HG03432 (cell line): ENCODE measurements at regions not wholly inside any gene's neighbourhood (a gene's known extent, or its start where the extent isn't known, plus 50 kb on each side); places are given as distances from the start of the nearest gene placed in this dataset.

Source experiments
- ATAC-seq: cut with Tn5 transposase; IDR thresholded peaks from one replicate; pipeline ENCODE4 v1.9.1; 2021; ENCODE audit warnings: mild to moderate bottlenecking, moderate library complexity; ENCODE audit not compliant: unreplicated experiment

GRCh38 chr5:173689737-173690360, 73.4 kb upstream of the BOD1 start:
- ATAC-seq: no peak

DNA sequence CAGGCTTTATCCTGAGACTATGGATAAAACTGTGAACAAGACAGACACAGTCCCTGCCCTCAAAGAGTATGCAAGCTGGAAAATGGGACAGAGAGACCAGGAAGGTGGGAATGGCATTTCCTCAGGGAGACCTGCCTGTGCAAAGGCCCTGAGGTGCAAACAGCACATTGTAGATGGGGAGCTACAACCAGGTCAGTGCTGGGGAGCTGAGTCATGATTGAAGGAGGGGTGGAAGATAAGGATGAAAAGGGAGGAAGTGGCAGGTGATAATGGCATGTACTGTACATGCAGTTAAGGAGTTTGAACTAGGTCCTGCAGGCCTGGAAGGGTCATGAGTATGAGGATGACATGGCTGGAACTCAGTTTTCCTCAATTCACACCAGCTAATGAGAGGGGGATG, 75.5 kb upstream of the BOD1 start:
- no peak for ATAC-seq

DNA sequence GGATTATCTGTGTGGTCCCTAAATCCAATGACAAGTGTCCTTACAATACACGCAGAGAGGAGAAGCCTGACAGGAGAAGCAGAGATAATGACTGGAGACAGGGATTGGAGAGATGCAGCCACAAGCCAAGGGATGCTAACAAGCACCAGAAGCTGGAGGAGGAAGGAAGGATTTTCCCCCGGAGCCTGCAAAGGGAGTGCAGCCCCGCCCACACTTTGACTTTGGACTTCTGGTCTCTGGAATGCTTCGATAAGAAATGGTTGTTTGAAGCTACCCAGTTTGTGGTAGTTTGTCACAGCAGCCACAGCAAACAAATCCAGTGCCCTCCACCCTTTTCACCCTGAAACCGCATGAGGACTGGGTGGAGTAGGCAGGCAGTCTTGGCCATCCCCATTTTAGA, 77.2 kb upstream of the BOD1 start:
- no peak for ATAC-seq

- ATAC-seq: no peak
These were observed 79.8 kb upstream of the BOD1 start for GRCh38 chr5:173696216-173696615.

DNA sequence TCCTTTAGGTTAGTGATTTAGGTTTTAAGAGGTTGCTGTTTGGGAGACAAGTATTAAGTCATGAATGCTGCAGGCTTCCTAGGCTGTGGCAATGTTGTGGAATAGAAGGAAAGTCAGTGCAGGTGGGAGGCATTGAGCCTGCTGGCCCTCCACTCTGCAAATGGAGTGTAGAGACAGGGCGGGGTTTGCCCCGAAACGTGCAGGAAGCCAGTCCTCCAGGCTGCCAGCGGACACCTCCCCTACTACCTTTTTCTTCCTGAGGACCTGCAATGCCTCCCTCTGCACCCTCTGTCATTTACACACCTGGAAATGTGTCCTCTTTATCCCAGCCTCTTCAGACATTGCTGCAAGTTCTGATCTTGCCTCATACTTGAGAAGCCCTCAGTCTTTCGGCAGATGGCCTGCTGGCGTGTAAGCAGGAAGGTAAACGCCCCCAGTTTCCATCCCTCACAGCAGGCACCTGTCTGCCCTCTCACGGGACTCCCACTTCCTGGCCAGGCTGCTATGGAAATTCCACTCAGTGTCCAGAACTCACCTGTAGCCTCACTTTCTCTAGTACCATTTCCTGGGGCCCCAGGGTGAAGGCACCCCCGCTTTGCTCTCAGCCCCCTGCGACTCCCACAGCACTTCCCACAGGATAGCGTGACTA, 81.6 kb upstream of the BOD1 start:
- ATAC-seq: no peak

- no peak for ATAC-seq
These were observed 83.5 kb upstream of the BOD1 start for GRCh38 chr5:173699966-173700365.

DNA sequence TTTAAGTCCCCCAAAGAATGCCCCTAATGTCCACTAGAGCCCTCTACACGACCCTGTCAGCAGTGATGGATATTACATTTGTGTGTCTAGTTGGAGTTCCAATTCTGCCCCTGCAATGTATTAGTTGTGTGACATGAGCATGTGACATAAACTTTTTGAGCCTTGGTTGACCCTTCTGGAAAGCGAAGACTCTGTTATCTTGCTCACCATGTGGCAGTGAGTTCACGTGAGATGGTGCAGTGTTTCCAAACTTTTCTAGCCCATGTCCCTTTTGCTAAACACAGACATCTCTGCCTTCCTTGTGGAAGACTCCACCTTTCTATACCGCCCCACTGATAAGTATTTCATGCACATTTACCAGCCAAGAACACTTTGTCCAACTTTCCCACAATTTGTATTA, 87.0 kb upstream of the BOD1 start:
- ATAC-seq: no peak

GRCh38 chr5:173704615-173705511, 88.4 kb upstream of the BOD1 start:
- no peak for ATAC-seq

DNA sequence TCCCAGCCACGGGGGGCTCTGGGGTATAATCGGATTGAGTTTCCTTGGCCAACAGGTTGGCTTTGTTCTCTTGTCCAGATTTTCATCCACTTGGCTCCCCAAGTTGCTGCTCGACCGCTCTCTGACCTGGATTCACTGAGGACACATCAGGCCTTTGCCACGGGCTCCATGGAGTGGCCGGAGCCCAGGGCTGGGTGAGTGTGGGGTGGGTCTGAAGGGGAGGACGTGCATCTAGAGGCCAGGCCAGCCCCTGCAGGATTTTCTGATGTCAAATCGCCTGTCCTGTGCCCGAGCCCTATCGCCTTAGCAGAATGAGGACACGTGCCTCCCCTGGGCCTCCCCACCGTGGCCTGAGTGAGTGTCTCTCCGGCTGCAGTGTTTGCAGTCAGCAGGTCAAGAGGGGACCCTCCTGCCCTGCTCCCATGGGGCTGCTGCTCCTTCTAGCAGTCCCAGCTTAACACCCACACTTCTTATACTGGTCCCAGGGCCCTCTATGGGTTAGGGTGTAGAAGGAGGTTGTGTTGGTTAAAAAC, 89.1 kb upstream of the BOD1 start:
- no peak for ATAC-seq

DNA sequence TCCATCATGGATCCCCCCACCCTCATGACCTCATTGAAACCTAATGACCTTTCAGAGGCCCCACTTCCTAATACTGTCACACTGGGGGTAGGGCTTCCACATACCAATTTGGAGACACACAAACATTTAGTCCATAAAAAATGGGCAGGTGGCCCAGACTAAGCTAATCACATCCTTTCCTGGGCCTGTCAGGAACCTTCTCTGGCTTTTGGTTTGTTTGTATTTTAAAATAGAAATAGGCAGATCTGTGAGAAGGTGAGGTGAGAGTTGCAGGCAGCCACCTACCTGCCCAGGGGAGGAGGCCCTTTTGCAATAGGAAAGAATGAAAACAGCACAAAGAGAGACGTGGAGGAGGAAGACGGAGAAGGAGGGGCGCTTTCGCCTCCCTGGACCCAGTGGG, 90.2 kb upstream of the BOD1 start:
- no peak for ATAC-seq

DNA sequence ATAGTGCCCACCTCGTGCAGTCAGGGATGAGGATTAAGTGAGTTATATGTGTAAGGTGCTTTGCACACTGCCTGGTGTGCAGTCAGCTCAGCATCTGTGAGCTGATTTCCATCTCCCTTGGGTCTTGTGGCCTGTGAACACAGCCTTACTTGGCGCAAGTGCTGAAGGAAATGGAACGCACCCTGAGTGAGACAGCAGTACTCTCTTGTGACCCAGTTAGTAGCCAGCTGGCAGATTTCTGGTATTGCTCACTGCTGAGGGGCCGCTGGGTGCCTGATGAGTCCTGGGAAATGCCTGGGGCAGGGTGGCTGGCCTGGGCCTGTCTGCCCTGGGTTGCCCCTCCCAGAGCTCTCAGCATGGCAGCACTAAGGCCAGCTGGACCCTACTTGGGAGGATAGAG, 90.9 kb upstream of the BOD1 start:
- ATAC-seq: peak; percentile 79

- ATAC-seq: no peak
These were observed 92.7 kb upstream of the BOD1 start for GRCh38 chr5:173709145-173709544.

DNA sequence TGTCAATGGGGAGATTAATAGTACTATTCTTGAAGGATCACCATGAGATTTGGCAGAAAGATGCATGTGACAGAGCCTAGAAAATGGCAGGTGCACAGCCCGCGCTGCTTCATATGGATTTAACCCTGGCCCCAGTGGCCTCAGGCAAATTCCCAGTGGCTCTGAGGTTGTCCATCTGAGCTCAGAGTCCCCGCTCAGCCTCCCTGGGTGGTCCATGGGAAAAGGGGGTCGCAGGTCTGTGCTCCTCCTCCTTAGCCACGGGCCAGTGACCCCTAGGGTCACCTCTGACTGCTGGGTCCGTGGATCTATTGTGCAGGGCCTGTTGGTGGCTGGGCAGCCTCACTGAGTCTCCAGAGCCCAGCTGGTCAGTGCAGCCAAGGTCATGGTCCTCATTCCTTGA, 93.3 kb upstream of the BOD1 start:
- no peak for ATAC-seq

GRCh38 chr5:173710528-173710927, 94.1 kb upstream of the BOD1 start:
- no peak for ATAC-seq

DNA sequence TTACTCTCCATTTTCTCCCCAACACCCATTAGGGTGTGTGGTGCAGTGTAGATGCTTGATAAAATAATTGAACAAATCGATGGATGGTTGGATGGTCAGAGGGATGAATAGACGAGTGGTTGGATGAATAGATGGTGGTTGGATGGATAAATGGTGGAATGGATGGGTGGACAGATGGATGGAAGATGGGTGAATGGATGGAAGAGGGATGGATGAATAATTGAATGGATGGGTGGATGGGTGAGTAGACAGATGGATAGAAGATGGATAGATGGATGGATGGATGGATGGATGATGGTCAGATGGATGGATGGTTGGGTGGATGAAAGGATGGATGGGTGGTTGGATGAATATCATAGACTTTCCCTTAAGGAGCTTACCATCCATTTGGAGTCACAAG, 95.0 kb upstream of the BOD1 start:
- no peak for ATAC-seq

DNA sequence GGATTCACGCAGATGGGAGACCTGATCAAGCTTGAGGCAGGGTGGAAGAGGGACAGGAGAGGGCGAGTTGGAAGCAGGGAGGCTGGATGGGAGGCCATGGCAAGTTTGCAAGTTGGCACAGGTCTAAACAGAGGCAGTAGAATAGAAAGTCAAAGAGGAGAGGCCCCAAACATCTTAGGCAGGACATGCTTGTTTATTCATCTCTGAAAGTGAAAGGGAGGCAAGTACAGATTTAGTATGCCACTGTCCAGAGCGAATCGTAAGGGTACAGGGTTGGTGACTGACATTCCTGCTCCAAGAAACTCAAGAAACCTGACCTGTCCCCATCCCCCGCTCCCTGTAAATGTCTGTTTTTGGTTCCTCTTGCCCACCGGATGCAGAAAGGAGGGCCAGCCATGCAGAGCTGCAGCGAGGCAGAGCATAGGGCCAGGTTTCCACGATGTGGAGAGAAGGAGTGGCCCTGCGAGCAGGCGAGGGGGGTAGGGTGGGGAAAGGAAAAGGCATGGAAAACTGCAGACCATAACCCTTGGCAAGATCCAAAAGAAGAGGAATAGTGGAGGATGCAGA, 96.2 kb upstream of the BOD1 start:
- no peak for ATAC-seq

- no peak for ATAC-seq
These were observed 98.3 kb upstream of the BOD1 start for GRCh38 chr5:173714551-173715428.

GRCh38 chr5:173715607-173716006, 99.2 kb upstream of the BOD1 start:
- ATAC-seq: no peak

DNA sequence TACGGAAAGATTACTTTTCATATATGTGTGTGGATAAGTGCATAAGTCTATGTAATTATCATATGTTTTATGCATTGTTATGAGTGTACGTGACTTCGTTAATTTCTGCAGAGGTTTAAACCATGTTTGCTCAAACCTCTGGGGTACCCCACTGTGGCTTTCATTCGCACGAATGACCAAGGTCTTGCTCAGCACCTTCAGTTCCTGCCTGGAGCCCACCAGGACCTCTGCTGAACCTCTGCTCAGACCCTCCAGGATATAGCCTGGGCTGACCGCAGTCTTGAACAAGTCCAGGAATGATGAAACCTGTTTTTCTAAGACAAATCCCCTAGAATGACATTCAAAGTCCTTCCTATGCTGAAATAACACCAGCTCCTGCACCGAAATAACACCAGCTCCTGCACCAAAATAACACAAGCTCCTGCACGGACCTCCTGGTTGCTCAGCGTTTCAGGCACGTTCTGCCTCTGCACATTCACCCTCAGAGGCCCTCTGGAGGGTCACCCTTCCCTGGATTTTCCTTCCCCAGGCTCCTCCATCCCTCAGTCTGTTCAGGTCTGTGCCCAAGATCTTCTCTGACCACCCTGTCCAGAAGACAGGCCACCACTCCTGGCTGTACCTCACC, 99.7 kb upstream of the BOD1 start:
- ATAC-seq: no peak

DNA sequence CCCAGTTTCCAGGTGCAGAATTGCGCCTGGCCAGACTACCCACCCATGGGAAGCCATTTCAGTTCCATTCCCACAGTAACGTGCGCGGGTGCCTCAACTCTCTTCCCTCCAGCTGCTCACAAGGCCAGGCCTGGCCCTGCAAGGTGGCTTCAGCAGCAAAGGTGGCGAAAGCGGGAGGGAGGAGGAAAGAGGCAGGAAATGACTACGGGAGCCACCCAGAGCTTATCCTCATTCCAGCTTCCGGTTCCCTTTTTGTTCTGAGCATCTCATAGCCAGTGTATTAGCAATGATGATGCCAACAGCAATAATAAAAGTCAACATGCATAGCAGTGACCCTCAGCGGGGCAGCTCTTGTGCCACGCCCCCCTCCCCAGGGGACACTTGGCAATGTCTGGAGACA, 101.5 kb upstream of the BOD1 start:
- ATAC-seq: no peak
